Spleen (tissue), 7 donors: ENCODE measurements at regions not wholly inside any gene's neighbourhood (a gene's known extent, or its start where the extent isn't known, plus 50 kb on each side); places are given as distances from the start of the nearest gene placed in this dataset.

ENCODE experiments used
- POLR2A ChIP-seq, 3 donors: fragments of 450-650 bp; IDR thresholded peaks; one replicate each; pipeline ENCODE4 v1.5.1; 2017; ENCODE audit warnings: antibody characterized with exemption in 3 of 3, mild to moderate bottlenecking in 1 of 3
- POLR2AphosphoS5 ChIP-seq, 3 donors: sonication (generic); formaldehyde crosslinking; IDR thresholded peaks; one replicate each; pipeline ENCODE4 v1.5.1; 2017; ENCODE audit warnings: antibody characterized with exemption in 3 of 3
- TF ChIP-seq, protein P1 (sequence below), 11 experiments: fragments of 200-600 bp in 7 of 11; fragments of 450-650 bp in 4 of 11; sonication (generic) in 4 of 11; IDR thresholded peaks in 8 of 11; conservative IDR thresholded peaks in 3 of 11; 1 replicate in 7 of 11; 2 replicates in 4 of 11; pipeline versions ENCODE4 v1.4.0 to v1.8.0; 2016 to 2021; ENCODE audit warnings: antibody characterized with exemption in 11 of 11, inconsistent platforms in 4 of 11, mild to moderate bottlenecking in 1 of 11
- donor health status: DM: no; HTN: no; CAD: no; lungs with moderate emphysema.
- donor health status: DM: no; HTN: no; CAD: no.
- donor health status: DM: no; HTN: no; CAD: no.

DNA sequence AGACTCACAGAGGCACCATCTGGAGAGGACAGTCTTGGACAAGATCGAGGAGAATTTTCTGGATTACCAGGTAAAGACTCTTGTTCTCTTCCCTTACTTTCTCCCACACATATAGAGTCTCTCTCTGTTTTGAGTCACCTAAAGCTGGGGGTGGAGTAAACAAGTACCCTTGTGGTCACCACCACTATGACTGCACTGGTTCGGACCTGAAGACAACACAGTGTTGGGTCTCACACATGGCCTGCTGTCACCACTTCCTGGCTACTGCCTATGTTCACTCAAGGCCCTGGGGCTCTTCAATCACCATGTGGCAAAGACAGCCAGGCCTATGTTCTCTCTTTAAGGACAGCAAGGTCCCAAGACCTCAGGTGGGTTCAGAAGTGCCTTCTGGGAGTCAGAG is 253.3 kb upstream of the VRK2 start:
- TF ChIP-seq, protein P1, sequence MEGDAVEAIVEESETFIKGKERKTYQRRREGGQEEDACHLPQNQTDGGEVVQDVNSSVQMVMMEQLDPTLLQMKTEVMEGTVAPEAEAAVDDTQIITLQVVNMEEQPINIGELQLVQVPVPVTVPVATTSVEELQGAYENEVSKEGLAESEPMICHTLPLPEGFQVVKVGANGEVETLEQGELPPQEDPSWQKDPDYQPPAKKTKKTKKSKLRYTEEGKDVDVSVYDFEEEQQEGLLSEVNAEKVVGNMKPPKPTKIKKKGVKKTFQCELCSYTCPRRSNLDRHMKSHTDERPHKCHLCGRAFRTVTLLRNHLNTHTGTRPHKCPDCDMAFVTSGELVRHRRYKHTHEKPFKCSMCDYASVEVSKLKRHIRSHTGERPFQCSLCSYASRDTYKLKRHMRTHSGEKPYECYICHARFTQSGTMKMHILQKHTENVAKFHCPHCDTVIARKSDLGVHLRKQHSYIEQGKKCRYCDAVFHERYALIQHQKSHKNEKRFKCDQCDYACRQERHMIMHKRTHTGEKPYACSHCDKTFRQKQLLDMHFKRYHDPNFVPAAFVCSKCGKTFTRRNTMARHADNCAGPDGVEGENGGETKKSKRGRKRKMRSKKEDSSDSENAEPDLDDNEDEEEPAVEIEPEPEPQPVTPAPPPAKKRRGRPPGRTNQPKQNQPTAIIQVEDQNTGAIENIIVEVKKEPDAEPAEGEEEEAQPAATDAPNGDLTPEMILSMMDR (IDR thresholded peaks at IDR 0.05 in 8 of 11, conservative IDR thresholded peaks at IDR 0.05 in 3 of 11): no peak
- TF ChIP-seq POLR2A (IDR thresholded peaks at IDR 0.05) (no peak), POLR2AphosphoS5 (IDR thresholded peaks at IDR 0.05) (no peak)
